ENCODE measurements at regions not wholly inside any gene's neighbourhood (a gene's known extent, or its start where the extent isn't known, plus 50 kb on each side); places are given as distances from the start of the nearest gene placed in this dataset.

GRCh38 chr11:8340296-8340695, 76.6 kb upstream of the LMO1 start:
- Mint-ChIP-seq H3K27ac (no peak overlapping the region), H3K4me1 (peaks cover 28% of the 10 kb centered on the region), H3K27me3 (no peaks in the 10 kb centered on the region), H3K9me3 (no peaks in the 10 kb centered on the region), H3K4me3 (no peak overlapping the region), H3K36me3 (ENCODE audit: low read depth) (no peaks in the 10 kb centered on the region)
- POLR2A ChIA-PET, result interaction anchor here (0.7 to 0.8 kb wide), 2 partner anchors 12 to 343 kb away, joined by 3 read pairs; partner anchors contain the start of genes RPL27A and TRIM66
- no peak for DNase-seq
- CTCF ChIA-PET, result interaction anchor here (0.8 to 0.9 kb wide), 2 partner anchors 12 to 76 kb away, joined by 3 read pairs; partner anchors contain the start of gene LMO1
- TF ChIP-seq CTCF (IDR thresholded peaks at IDR 0.05), result no peak
- ATAC-seq (ENCODE audit: low read depth), result no peak
- intact Hi-C loops (cut with micrococcal nuclease), result loop anchor here (5.0 kb wide), 2 partner anchors 42 to 78 kb away; partner anchors contain the start of gene LMO1

GRCh38 chr11:8339592-8340022, 75.9 kb upstream of the LMO1 start:
- POLR2A ChIA-PET, result interaction anchor here (0.8 kb wide), 1 partner anchor 11 kb away, joined by 3 read pairs; no protein-coding TSS in a partner anchor
- H3K36me3 Mint-ChIP-seq (ENCODE audit: low read depth), result no peaks in the 10 kb centered on the region
- peaks cover 28% of the 10 kb centered on the region for H3K4me1 Mint-ChIP-seq
- H3K27me3 Mint-ChIP-seq, result no peaks in the 10 kb centered on the region
- no peak for TF ChIP-seq CTCF (IDR thresholded peaks at IDR 0.05)
- no peak overlapping the region for H3K27ac Mint-ChIP-seq
- intact Hi-C loops (cut with micrococcal nuclease), result loop anchor here (5.0 kb wide), 2 partner anchors 43 to 77 kb away; partner anchors contain the start of gene LMO1
- ATAC-seq (ENCODE audit: low read depth), result no peak
- CTCF ChIA-PET, result interaction anchor here (0.9 kb wide), 1 partner anchor 12 kb away, joined by 3 read pairs; no protein-coding TSS in a partner anchor
- H3K4me3 Mint-ChIP-seq, result no peak overlapping the region
- DNase-seq, result no peak
- no peaks in the 10 kb centered on the region for H3K9me3 Mint-ChIP-seq

- no peak overlapping the region for H3K27ac Mint-ChIP-seq
- H3K9me3 Mint-ChIP-seq, result no peaks in the 10 kb centered on the region
- ATAC-seq (ENCODE audit: low read depth), result no peak
- TF ChIP-seq CTCF (IDR thresholded peaks at IDR 0.05), result no peak
- no peak for DNase-seq
- no peaks in the 10 kb centered on the region for H3K27me3 Mint-ChIP-seq
- POLR2A ChIA-PET, result interaction anchor here (0.7 kb wide), 1 partner anchor 291 kb away, joined by 3 read pairs; no protein-coding TSS in a partner anchor
- H3K4me3 Mint-ChIP-seq, result no peak overlapping the region
- H3K36me3 Mint-ChIP-seq (ENCODE audit: low read depth), result no peaks in the 10 kb centered on the region
- peaks cover 18% of the 10 kb centered on the region for H3K4me1 Mint-ChIP-seq
- CTCF ChIA-PET, result no interaction called here
- intact Hi-C loops (cut with micrococcal nuclease), result loop anchor here (1.0 kb wide), 1 partner anchor 228 kb away; no protein-coding TSS in a partner anchor
These were observed 74.5 kb upstream of the LMO1 start for GRCh38 chr11:8338138-8338537.

GRCh38 chr11:8337130-8337795, 73.6 kb upstream of the LMO1 start:
- H3K27ac Mint-ChIP-seq, result no peak overlapping the region
- H3K4me1 Mint-ChIP-seq, result peaks cover 14% of the 10 kb centered on the region
- ChIA-PET POLR2A (no interaction called here), CTCF (interaction anchor here (0.5 to 0.6 kb wide), 2 partner anchors 212 to 809 kb away, joined by 3 read pairs; no protein-coding TSS in a partner anchor)
- no peaks in the 10 kb centered on the region for H3K9me3 Mint-ChIP-seq
- no peak overlapping the region for H3K4me3 Mint-ChIP-seq
- intact Hi-C loops (cut with micrococcal nuclease), result no loop called here
- no peak for DNase-seq
- no peak for TF ChIP-seq CTCF (IDR thresholded peaks at IDR 0.05)
- no peak for ATAC-seq (ENCODE audit: low read depth)
- H3K27me3 Mint-ChIP-seq, result no peaks in the 10 kb centered on the region
- H3K36me3 Mint-ChIP-seq (ENCODE audit: low read depth), result no peaks in the 10 kb centered on the region

GRCh38 chr11:8336356-8337129, 72.9 kb upstream of the LMO1 start:
- H3K4me1 Mint-ChIP-seq, result peaks cover 12% of the 10 kb centered on the region
- no peak overlapping the region for H3K4me3 Mint-ChIP-seq
- no peaks in the 10 kb centered on the region for H3K27me3 Mint-ChIP-seq
- ChIA-PET CTCF (interaction anchor here (0.6 to 1.3 kb wide), 2 partner anchors 126 to 808 kb away, joined by 3 read pairs; no protein-coding TSS in a partner anchor), POLR2A (no interaction called here)
- intact Hi-C loops (cut with micrococcal nuclease), result no loop called here
- DNase-seq (no peak), ATAC-seq (ENCODE audit: low read depth) (no peak)
- no peaks in the 10 kb centered on the region for H3K36me3 Mint-ChIP-seq (ENCODE audit: low read depth)
- H3K9me3 Mint-ChIP-seq, result no peaks in the 10 kb centered on the region
- no peak overlapping the region for H3K27ac Mint-ChIP-seq
- TF ChIP-seq CTCF (IDR thresholded peaks at IDR 0.05), result no peak
